Stimulated activated CD4-positive, alpha-beta T cell treated with anti-CD3 and anti-CD28 coated beads, Interleukin-2, amount 100 ng/mL, for 48 hours (primary cell): ENCODE measurements at regions not wholly inside any gene's neighbourhood (a gene's known extent, or its start where the extent isn't known, plus 50 kb on each side); places are given as distances from the start of the nearest gene placed in this dataset.

Experiments
- DNase-seq, 2 donors: peaks; one replicate each; pipeline ENCODE4 v3.0.0-alpha.2; 2020

- DNase-seq = no peak
Observed at GRCh38 chr19:32230441-32230840, 115.0 kb upstream of the ZNF507 start.

GRCh38 chr19:32231020-32231419 is 114.4 kb upstream of the ZNF507 start:
- DNase-seq = no peak

GRCh38 chr19:32231691-32232090 is 113.7 kb upstream of the ZNF507 start:
- DNase-seq = no peak

- DNase-seq = no peak
Observed at GRCh38 chr19:32232449-32232848, 113.0 kb upstream of the ZNF507 start.

- DNase-seq = no peak
Observed at GRCh38 chr19:32233091-32233490, 112.3 kb upstream of the ZNF507 start.

- no peak for DNase-seq
Observed at GRCh38 chr19:32233885-32234284, 111.5 kb upstream of the ZNF507 start.

- DNase-seq = no peak
Observed at GRCh38 chr19:32234663-32235217, 110.7 kb upstream of the ZNF507 start.

- DNase-seq = no peak
Observed at GRCh38 chr19:32238076-32238475, 107.3 kb upstream of the ZNF507 start.

GRCh38 chr19:32240316-32240715 is 105.1 kb upstream of the ZNF507 start:
- no peak for DNase-seq

- DNase-seq = no peak
Observed at GRCh38 chr19:32241306-32241705, 104.1 kb upstream of the ZNF507 start.

- no peak for DNase-seq
Observed at GRCh38 chr19:32241932-32242710, 103.3 kb upstream of the ZNF507 start.

- DNase-seq = no peak
Observed at GRCh38 chr19:32246006-32246405, 99.4 kb upstream of the ZNF507 start.

- no peak for DNase-seq
Observed at GRCh38 chr19:32251634-32252332, 93.6 kb upstream of the ZNF507 start.

GRCh38 chr19:32252333-32252669 is 93.1 kb upstream of the ZNF507 start:
- no peak for DNase-seq

- no peak for DNase-seq
Observed at GRCh38 chr19:32253683-32254508, 91.5 kb upstream of the ZNF507 start.

GRCh38 chr19:32254509-32254890 is 90.9 kb upstream of the ZNF507 start:
- no peak for DNase-seq

GRCh38 chr19:32255536-32256295 is 89.7 kb upstream of the ZNF507 start:
- DNase-seq = no peak

GRCh38 chr19:32256341-32256975 is 89.0 kb upstream of the ZNF507 start:
- no peak for DNase-seq

GRCh38 chr19:32257326-32258073 is 87.9 kb upstream of the ZNF507 start:
- no peak for DNase-seq

- no peak for DNase-seq
Observed at GRCh38 chr19:32258167-32258566, 87.2 kb upstream of the ZNF507 start.

- DNase-seq = no peak
Observed at GRCh38 chr19:32264568-32264967, 80.8 kb upstream of the ZNF507 start.
